Upper lobe of left lung (tissue), 4 donors: ENCODE measurements at regions not wholly inside any gene's neighbourhood (a gene's known extent, or its start where the extent isn't known, plus 50 kb on each side); places are given as distances from the start of the nearest gene placed in this dataset.

ENCODE experiments used
- EP300 ChIP-seq, 4 donors: sonication (generic); formaldehyde crosslinking; IDR thresholded peaks; one replicate each; pipeline ENCODE4 v1.5.1; 2017; ENCODE audit warnings: antibody characterized with exemption in 4 of 4, control low read depth in 2 of 4
- POLR2AphosphoS5 ChIP-seq, 2 donors: sonication (generic); formaldehyde crosslinking; IDR thresholded peaks; one replicate each; pipeline ENCODE4 v1.5.1; 2017; ENCODE audit warnings: antibody characterized with exemption in 2 of 2
- TF ChIP-seq, protein P1 (sequence below), 6 experiments: fragments of 450-650 bp in 4 of 6; fragments of 200-600 bp in 2 of 6; sonication (generic) in 2 of 6; IDR thresholded peaks; one replicate each; pipeline ENCODE4 v1.5.1; 2016 to 2019; ENCODE audit warnings: antibody characterized with exemption in 6 of 6

DNA sequence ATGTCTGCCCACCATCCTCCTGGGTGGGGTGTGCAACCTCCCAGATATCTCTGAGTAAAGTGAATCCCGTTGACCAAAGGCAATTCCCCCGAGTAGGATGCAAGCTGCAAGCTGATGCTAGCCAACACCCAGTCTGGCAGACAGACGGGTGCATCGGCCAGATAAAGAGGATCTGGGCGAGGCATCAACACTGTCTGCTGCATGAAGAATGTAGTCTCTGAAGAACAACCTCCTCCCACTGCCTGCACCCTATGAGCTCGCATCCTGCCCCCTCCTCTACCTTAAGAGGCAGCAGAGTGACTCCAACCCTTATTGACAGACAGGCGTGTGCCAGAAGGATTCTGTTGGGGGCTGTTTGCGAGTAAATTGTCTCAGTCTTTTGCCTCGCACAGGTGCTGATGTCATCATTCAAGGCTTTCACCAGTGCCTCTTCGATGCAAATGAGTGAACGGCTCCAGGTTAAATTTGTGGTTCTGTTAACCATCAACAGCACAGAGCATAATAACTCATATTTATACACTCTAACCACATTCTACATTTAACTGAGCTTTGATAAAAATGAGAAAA, 546.9 kb downstream of the BCOR start:
- TF ChIP-seq, protein P1, sequence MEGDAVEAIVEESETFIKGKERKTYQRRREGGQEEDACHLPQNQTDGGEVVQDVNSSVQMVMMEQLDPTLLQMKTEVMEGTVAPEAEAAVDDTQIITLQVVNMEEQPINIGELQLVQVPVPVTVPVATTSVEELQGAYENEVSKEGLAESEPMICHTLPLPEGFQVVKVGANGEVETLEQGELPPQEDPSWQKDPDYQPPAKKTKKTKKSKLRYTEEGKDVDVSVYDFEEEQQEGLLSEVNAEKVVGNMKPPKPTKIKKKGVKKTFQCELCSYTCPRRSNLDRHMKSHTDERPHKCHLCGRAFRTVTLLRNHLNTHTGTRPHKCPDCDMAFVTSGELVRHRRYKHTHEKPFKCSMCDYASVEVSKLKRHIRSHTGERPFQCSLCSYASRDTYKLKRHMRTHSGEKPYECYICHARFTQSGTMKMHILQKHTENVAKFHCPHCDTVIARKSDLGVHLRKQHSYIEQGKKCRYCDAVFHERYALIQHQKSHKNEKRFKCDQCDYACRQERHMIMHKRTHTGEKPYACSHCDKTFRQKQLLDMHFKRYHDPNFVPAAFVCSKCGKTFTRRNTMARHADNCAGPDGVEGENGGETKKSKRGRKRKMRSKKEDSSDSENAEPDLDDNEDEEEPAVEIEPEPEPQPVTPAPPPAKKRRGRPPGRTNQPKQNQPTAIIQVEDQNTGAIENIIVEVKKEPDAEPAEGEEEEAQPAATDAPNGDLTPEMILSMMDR (IDR thresholded peaks at IDR 0.05), result no peak
- TF ChIP-seq EP300 (IDR thresholded peaks at IDR 0.05) (no peak), POLR2AphosphoS5 (IDR thresholded peaks at IDR 0.05) (no peak)
